GM21526 (cell line): ENCODE measurements at regions not wholly inside any gene's neighbourhood (a gene's known extent, or its start where the extent isn't known, plus 50 kb on each side); places are given as distances from the start of the nearest gene placed in this dataset.

Experiments used
- ATAC-seq: cut with Tn5 transposase; IDR thresholded peaks from one replicate; pipeline ENCODE4 v1.9.1; 2021; ENCODE audit warnings: moderate library complexity; ENCODE audit not compliant: unreplicated experiment, low FRiP score

DNA sequence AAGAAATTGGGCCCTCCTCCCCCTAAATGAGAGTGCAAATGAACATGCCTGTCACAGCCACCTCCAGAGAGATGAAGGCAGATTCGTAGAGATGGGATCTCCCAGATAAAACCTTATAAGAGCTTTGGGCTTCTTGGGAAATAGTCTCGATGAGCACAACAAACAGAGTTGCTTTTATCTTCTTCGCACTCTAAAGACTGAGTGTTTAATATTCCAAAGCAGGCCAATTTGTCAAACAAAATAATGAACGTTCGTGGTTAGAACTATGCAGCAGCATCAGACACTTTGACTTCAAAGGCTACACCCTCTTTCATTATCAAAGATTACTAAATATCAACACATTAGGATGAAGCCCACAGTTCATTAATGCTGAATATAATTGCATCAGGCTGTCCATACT is 256.2 kb downstream of the SKIDA1 start:
- ATAC-seq = no peak

DNA sequence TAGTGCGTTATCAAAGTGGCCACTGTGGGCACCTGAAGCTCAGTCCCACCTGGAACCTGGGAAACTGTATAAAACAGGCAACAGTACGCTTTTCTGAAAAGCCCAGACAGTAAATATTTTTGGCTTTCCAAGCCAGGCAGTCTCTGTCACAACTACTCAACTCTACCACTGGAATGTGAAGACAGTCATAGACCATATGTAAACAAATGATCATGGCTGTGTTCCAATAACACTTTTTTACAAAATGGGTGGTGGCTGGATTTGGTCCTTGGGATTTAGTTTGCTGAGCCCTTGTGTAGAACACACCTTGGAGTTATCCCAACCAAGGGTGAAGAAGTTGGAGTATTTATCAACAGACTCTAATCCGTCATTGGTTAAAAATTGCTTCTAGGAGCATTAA is 259.9 kb downstream of the SKIDA1 start:
- no peak for ATAC-seq

DNA sequence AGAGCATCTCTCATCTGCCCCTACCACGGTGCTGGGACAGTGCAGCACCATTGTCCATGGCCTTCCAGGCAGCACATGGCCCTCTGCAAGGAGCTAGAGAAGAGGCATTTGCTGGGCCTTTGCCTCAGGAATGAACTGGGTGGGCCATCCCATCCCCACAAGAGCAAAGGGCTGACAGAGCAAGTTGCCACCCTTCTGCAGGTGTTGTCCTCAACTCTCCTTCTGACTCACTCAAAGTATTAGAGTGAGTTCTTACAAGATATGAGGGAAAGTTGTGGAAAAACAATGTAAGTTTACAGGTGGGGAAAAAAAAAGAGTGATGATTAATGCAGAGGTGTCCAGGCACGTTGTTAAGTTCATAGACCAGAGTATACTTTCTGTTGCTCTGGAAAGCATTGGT is 261.2 kb downstream of the SKIDA1 start:
- ATAC-seq = no peak

DNA sequence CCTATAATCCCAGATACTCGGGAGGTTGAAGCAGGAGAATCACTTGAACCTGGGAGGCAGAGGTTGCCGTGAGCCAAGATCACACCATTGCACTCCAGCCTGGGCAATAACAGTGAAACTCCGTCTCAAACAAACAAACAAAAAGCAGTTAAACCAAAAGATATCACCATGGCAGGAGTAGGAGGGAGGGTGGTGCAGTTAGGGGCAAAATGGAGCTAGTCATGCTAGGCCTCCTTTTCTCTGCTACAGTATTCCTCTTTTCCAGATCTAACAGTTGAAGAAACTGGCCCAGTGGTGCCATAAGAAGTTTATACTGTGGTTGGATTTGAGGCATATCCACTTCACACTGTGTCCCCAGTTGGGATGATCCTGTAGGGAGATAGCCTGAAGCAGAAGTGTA is 261.6 kb downstream of the SKIDA1 start:
- no peak for ATAC-seq

DNA sequence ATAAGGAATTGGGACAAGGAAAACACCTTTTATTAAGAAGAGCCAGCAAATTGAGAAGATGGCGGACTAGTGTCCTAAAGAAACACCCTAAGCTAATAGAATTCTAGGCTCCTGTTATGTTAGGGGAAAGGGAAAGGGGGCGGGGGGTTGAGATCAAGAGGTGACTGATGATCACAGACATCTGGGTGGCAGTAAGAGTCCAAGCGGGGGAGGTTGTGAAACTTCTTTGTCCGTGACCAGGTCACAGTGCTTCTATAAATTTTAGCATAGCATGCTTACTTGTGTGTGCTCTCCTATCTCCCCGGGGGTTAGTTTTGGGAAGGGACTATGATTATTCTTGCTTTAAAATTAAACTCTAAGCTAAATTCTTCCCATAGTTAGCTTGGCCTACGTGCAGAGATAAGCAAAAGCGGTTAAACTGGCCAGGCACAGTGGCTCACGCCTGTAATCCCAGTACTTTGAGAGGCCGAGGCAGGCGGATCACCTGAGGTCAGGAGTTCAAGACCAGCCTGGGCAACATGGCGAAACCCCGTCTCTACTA is 262.1 kb downstream of the SKIDA1 start:
- no peak for ATAC-seq

DNA sequence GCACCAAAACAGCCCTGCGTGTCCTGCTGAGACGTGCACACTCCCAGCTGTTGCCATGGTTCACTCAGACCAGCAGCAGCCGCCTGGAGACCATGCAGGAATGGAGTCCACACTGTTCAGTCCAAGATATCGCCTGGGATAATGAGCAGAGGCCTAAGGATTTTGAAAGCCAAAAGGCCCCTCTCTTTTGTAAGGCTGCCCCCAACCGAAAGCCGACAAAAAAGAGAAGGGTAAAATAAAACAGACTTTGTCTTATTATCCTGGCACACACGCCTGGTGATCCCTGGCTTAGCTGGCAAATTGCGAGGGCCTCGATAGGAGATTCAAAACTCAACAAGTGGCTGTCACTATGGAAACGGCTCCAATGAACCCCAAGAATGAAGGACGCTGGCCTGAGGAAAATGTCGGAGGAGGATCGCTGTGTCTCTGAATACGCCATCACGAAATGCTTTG is 263.6 kb downstream of the SKIDA1 start:
- ATAC-seq = no peak

DNA sequence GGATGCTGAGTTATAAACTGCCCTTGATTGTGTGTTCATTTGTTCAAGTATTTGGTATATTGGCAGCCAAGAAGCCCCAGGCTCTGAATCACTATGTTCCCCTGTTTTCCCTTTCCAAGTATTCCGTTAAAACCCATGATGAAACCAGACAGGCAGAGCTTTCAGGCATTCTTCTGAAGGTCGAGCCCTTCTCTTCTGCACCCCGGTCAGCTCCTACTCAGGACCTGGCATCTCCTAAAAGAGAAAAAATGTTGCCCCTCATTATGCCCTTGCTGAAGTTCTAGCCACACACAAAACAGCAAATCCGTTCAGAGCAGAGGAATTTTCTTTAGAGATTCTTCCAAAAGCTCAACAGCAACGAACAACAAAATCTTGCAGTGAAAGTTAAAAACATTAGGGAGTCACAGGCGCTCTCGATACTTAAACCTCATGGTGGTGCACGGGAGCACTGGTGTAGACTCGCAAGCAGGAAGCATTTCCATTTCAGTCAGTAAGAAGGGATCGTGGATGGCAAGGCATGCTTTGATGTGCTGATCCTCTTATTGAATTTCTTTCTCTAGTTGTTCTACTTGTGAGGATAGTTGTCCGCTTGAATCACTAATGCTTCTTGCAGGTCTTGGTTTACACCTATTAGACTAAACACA is 264.9 kb downstream of the SKIDA1 start:
- no peak for ATAC-seq

DNA sequence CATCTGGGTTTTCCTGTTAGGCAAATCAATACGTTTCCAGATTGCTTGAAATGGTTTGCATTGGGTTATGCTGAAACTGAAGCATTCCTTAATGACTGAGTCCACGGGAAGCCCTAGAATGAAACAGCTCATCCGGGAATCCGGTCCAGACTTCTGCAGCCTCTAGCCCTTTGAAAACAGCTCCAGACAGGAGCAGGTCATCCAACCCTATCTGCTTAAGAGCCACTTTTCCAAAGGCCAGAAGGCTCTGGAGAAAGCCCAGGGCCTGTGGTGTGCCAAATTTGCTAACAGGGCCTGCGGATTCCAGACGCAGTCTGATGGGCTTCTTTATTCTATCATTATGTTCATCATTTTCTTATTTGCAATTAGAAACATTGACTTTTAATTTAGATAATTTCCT is 265.4 kb downstream of the SKIDA1 start:
- no peak for ATAC-seq

DNA sequence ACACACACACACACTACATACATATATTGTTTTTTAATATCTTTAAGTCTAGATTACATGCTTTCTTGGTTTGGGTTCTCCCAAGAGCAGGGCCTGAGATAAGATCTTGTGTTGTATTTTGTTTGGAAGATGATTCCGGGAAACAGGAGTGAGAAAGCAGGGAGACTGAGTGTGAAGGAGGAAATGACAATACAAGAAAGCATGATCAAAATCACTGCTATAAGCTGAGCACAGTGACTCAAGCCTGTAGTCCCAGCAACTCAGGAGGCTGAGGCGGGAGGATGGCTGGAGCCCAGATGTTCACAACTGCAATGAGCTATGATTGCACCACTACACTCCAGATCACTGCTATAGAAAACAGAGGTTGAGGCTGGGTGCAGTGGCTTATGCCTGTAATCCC is 267.6 kb downstream of the SKIDA1 start:
- no peak for ATAC-seq

DNA sequence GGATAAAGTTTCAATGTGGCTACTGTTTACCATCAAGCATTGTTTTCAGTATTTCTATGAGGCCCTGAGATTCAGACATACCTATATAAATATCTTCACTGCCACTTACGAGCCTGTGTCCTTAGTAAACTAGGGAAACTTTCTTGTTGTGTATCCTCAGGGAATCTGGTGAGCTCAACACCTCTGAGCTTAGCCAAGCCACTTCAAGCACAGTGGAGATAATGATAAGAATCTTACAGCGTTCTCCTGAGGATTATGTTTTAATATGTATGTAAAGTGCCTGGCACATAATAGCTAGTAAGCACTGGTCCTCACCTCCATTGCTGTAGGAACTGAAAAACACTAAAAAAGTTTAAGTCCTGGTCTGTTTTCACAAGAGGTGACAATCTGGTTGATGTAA is 268.3 kb downstream of the SKIDA1 start:
- no peak for ATAC-seq

DNA sequence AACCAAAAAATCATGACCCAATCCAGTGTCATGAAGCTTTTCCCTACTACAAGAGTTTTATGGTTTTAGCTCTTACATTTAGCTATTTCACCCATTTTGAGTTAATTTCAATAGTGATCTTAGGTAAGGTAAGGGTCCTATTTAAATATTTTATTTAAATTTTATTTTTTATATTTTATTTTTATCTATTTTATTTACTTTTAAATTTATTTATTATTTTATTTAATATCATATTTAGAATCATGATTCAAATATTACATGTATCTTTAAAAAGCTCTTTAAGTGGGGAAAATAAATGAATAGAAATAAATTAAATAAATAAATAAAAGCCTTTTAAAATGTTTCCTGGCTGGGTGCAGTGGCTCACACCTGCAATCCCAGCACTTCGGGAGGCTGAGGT is 276.0 kb downstream of the SKIDA1 start:
- no peak for ATAC-seq

DNA sequence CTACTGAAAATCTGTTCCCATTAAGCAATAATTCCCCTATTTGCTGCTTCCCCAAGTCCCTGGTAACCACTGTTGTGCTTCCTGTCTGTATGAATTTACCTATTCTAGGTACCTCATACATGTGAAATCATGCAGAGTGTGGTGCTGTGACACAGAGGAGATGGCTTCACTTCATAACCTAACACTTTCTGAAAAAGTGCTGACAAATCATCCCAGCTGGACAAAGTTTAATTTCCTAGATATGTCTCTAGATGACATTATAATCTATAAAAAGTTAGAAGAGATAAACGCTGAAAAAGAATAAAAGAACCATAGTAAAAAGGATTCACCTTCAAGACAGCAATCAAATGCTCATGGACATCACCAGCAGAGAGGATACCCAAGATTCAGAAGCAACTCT is 277.9 kb downstream of the SKIDA1 start:
- ATAC-seq = no peak

DNA sequence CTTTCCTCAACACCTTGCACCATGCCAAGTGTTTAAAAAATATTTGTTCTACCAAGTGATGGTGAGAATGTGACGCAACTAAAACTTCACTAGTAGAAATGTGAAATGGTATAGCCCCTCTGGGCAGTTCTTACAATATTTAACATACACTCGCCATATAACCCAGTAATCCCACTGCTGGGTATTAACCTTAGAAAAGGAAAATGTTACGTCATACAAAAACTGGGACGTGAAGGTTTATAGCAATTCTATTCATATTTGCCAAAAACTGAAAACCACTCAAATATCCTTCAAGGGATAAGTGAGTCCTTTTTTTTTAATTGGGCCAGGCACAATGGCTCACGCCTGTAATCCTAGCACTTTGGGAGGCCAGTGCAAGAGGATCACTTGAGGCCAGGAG is 279.3 kb downstream of the SKIDA1 start:
- ATAC-seq = no peak

DNA sequence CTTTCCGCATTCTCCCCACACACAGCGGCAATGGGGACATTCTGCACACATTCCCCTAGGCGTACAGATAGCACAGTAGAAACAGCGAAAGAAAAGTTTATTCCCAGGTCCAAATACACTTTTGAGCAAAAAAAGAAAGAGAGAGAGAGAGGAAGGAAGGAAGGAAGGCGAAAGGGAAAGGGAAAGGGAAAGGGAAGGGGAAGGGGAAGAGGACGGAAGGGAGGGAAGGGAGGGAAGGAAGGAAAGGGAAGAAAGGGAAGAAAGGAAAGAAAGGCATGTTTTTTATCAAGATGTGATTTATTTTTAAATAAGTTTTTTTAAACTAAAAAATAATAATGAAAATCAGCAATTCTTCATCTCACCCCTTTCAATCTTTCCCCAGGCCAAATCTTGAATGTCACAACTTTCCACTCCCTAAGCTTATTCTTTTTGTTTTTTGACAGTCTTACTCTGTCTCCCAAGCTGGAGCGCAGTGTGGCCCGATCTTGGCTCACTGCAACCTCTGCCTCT is 281.7 kb downstream of the SKIDA1 start:
- no peak for ATAC-seq

DNA sequence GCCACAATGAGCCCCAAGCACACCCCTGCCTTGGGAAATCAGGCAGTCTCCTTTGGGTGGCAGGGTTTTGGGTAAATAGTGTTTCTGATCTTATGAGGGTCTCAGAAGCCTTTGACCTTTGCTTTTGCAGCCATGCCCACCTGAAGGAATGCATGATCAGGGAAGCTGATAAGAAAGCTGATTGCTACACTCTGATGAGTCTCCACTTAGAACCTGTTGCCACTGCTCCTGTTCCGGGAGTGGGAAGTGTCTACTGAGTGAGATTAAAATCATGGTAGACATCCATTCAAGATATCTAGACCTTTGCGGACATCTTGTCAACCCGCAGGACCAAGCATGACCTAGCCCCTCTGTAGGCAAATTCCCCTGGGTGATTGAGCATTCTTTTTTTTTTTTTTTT is 282.6 kb downstream of the SKIDA1 start:
- ATAC-seq = no peak

DNA sequence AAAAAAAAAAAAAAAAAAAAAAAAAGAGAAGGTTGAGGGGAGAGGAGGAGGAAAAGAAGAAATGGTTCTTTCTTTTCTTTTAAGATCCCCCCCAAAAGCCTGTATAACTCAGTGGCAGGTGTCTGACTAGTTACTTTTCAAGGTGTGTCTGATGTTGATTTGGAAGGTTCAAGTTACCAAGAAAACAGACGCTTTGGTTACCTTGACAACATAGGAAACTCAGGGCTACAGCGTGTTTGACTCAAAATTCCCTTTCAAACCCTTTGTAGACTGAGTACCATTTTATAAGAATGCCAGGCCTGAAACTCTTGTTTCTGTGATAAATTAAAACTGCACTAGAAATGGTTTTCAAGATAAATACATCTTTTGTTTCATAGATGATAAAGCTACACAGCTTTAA is 286.8 kb downstream of the SKIDA1 start:
- ATAC-seq = no peak

DNA sequence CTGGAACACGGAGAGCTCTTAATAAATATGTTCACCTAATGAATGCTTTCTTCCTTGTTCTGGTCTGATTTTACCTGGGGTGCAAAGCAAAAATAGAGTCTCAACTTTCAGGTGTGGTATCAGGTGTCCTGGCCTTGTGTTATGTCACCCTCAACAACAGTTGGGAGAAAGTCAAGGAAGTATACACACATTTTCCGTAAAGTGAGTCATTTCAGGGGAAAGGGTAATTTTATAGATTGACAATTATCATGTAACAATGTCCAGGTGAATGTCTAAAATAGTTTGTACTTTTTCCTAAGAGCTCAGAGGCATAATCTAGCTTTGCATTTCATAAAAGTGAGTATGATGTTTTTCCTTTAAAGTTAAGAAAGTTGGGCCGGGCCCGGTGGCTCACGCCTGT is 287.4 kb downstream of the SKIDA1 start:
- ATAC-seq = no peak

DNA sequence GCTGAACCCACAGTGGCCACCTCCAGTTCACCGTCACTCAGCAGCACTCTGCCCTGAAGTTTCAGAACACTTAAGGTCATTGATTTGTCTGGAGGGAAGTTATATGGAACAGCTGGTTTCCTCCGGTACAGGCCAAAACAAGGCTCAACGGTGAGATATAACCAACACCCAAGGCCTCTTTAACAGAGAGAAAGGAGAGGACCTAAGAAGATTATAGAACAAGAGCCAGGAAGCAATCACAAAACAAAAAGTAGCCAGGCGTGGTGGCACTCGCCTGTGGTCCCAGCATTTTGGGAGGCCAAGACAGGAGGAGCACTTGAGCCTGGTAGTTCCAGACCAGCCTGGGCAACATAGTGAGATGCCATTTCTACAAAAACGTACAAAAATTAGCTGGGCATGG is 290.7 kb downstream of the SKIDA1 start:
- ATAC-seq = no peak

DNA sequence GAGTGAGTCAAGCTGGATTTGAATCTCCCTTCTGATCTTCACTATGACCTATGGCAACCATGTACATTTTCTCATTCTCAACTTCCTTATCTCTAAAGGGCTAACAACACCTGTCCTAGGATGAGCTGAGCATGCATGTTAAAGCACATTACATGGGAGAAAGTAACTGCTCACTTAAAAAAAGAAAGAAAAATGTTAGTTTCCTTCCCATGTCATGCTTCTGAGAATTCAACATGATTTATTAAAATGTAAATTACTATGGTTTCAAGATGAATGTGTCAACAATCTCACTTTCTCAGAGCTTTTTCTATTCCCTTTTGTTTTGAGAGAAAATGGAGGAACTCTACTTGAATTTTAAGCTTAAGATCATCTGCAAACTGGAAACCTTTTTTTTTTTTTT is 295.3 kb downstream of the SKIDA1 start:
- peak; percentile 69 for ATAC-seq

DNA sequence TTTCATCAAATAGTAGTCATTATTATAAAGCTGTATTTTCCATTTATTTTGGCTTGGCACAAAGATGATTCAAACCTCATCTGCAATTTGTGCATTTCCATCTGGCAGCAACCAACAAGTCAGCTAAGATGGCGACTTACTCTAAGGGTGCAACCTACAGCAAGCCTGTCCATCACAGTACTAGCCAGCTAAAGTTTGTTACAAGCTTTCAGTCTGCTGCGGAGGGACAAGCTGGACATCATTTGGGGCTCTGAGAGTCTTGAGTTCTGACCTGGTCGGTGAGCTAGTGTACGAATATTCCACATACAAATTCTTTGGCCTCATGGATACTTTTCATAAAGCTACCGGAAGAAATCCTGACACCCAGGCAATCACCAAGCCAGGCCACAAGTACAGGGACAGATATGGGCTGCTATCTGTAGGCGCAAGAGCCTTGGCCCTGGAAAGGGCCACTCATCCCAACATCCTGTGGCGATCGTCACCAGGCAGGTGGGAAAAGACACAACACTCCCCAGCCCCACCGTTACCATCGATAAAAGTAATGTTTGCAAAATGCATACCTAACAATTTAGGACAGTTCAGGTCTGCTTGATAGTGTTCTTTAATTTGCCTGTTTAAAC is 307.6 kb downstream of the SKIDA1 start:
- ATAC-seq = no peak

DNA sequence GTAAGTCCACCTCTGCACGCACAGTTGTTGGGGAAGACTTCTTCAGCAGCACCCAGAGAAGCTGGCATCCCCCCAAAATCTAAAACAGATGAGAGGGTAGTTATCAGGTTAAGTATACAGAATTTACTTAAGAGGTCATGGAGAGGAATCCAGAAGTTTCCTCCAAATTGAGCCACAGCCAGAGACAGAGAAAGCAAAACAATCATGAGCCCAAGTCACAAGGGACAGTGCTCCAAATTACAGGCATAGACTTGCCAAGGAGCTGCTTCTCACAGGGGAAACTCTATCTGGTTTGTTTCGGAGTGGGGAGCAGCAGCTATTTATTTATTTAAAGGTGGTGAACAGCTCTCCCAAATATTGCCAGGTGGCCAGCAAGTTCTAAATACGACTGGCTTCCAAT is 308.4 kb downstream of the SKIDA1 start:
- no peak for ATAC-seq

DNA sequence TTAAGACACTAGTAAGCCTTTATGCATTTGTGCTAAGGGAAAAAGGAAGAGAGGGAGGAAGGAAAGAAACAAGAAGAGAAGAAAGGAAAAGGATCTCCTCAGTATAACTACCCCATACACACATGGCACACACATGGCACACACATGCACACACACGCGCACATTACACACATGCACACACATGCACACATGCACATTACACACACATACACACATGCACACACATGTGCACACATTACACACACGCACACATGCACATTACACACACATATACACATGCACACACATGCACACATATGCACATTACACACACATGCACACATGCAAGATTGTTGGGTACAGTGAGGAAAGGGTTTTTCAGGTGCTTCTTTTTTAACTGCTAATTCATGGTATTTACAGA is 311.2 kb downstream of the SKIDA1 start:
- no peak for ATAC-seq
